Forelimb muscle (tissue), 1 donor: ENCODE measurements at regions not wholly inside any gene's neighbourhood (a gene's known extent, or its start where the extent isn't known, plus 50 kb on each side); places are given as distances from the start of the nearest gene placed in this dataset.
"Not testable (repeated sequence)": the region's sequence is repeated elsewhere in the genome, so short reads cannot be mapped to it uniquely, and the experiment has no call there.

ENCODE experiments used
- DNase-seq: peaks from one replicate; pipeline ENCODE4 v3.0.0-alpha.2; 2013; ENCODE audit warnings: low read depth

DNA sequence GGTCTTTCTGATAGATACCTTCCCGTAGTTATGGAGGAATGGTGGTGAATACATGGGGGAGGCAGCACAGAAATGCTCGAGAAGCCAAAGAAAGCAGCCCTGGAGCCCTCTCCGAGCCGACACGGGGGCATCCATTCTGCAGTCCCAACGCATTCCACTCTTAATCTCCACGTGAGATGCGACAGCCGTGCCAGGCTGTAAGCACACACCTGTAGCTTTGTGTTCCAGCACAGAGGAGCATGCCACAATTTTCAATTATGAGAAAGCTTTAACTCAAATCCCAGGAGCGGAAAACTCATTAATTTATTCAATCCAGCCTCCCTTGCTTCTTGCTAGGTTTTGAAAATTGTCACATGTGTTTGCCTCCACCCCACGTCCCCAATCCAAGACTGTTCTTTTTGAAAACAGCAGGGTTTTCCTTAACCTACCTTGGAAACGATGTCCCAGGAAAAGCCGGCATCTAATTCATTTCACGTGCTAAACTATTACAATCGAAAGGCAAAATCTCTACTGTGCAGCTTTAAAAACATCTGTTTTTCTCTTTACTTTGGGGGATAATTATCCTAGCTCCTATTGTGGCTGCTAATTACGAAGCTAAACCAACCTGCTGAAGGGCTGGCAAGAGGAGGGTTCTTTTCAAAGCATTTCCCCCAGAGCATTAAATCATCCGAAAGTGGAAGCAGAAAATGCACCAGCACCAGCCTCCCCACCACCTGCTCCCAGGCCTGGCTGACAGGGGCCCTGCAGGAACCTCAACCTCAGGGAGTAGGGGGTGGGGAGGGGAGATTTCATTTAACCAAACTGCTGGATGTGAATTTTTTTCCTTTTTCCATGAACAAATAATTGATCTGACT, 56.0 kb upstream of the CHST15 start:
- DNase-seq = no peak

DNA sequence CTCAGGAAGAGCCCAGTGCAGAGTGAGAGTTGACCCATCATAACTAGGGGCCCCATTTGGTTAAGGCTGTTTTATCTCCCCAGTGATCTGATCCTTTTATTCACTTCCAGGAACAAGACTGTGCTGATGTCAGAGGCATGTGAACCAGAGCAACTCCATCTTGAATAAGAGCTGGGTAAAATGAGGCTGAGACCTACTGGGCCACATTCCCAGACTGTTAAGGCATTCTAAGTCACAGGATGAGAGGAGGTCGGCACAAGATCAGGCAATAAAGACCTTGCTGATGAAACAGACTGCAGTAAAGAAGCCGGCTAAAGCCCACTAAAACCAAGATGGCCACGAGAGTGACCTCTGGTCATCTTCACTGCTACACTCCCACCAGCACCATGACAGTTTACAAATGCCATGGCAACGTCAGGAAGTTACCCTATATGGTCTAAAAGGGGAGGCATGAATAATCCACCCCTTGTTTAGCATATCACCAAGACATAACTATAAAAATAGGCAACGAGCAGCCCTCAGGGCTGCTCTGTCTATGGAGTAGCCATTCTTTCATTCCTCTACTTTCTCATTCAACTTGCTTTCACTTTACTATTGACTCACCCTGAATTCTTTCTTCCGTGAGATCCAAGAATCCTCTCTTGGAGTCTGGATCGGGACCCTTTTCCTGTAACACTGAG, 55.3 kb upstream of the CHST15 start:
- DNase-seq = not testable (repeated sequence)

DNA sequence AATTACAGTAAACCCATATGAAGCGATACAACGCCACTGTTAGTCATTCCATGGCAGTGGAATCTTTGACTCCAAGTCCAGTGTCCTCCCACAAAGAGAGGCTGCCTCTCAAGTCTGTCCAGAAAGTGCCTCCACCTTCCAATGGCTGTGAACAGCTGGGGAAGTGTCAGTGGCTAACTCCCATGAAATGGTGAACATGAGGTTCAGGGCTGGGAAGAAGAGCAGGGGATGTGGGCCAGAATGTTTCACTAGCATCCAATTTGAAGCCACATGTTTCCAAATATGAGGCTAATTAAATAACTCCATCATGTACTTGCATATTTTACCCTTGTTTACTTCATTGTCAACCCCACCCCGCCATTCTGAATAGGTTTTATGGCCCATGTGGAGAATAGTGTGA, 53.1 kb upstream of the CHST15 start:
- DNase-seq = no peak

DNA sequence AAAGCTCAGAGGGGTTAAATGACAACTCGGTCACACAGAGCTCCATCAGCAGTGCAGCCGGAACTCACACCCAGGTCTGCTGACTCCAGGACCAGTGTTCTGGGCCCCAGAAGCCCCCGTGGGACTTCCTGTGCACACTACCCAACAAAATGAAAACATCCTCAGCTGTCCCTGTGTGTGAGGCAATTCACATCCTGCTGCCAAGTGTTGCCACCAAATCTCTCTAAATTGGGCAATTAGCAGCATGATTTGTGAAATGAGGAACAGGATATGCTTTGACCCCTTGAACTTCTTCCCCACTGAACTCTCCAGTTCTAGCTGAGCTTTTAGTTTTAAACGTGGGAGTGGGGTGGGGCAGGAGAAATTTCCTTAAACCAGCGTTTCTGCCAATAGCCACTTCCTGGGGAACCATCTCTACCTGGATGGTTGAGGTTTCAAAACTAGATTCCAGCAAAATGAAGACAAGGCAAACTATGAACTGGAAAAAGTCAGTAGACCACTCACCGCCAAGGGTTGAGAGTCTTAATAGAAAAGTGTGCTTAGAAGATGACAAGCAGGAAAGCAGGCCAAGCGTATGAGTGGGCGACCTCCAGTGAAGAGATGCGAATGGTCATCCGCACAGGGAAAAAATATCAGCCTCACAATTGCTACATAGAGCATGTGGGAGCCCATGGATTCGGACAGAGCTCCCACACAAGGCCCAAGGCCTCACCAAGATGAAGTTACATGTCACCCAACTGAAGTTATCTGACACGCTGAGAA, 51.9 kb upstream of the CHST15 start:
- DNase-seq = peak; percentile 38

DNA sequence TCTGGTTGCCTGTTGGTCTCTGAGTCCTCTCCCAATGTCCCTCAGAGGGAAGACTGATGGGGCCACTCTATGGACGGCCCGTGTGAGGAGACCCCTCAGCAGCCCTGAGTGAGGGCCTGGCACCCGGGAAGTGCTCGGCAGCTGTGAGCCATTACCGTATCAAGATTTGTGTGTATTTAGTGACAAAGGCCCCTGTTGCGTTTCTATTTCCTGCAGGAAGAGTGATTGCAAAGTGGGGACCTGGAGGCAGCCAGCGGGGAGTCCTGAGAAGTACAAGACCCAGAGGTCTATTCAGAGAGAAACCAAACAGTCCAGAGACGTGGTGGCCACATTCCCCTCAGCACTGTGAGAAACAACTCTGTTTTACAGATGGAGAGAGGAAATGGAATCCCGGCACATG, 51.1 kb upstream of the CHST15 start:
- no peak for DNase-seq

DNA sequence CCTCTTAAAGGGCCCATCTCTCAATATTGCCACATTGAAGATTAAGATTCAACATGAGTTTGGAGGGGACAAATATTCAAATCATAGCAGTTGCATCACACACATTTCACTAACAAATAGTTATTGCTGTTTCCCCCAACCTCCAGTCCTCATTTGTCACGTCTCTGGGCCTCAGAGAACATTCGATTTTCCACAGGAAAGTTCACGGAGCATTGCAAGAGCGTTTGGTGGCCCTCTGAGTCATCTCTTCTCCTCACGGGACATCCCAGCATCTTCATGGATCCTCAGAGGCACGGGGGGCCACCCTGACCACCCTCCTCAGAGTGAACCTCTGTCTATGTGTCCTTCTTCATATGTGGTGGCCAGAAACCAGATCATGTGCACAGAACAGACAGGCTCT, 50.3 kb upstream of the CHST15 start:
- no peak for DNase-seq
